Epithelial cell of esophagus (primary cell): ENCODE measurements at regions not wholly inside any gene's neighbourhood (a gene's known extent, or its start where the extent isn't known, plus 50 kb on each side); places are given as distances from the start of the nearest gene placed in this dataset.

Source experiments
- DNase-seq: peaks from one replicate; pipeline ENCODE4 v3.0.0; 2010; ENCODE audit warnings: low read depth
- H3K4me3 ChIP-seq: 2 replicates; pipeline ENCODE4 v1.5.1; 2011; ENCODE audit warnings: mild to moderate bottlenecking, low read length, control low read depth
- TF ChIP-seq, protein P1 (sequence below): IDR thresholded peaks from 2 replicates; pipeline ENCODE4 v1.5.1; 2011; ENCODE audit warnings: low read depth, mild to moderate bottlenecking, low read length, control low read depth, inconsistent platforms; ENCODE audit not compliant: insufficient read depth; ENCODE audit errors: missing control alignments

DNA sequence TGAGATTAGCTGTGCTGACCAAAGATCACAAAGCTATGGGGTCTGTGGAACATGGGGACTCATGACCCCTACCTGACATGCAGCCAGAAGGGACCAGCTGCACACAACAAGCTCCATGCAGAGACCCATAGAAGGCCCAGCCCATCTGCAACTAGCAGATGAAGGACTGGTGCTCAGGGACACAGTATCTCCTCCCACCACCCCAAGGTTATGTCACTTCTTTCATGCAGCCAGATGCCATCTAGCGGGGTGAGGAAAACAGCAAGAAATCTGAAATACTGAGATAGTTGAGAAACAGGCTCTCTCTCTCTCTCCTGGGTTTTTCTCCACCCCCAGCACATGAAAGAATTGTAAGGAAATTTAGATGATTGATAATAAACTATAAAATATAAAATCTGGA, 161.3 kb upstream of the DAPK1 start:
- DNase-seq = no peak
- TF ChIP-seq, protein P1, sequence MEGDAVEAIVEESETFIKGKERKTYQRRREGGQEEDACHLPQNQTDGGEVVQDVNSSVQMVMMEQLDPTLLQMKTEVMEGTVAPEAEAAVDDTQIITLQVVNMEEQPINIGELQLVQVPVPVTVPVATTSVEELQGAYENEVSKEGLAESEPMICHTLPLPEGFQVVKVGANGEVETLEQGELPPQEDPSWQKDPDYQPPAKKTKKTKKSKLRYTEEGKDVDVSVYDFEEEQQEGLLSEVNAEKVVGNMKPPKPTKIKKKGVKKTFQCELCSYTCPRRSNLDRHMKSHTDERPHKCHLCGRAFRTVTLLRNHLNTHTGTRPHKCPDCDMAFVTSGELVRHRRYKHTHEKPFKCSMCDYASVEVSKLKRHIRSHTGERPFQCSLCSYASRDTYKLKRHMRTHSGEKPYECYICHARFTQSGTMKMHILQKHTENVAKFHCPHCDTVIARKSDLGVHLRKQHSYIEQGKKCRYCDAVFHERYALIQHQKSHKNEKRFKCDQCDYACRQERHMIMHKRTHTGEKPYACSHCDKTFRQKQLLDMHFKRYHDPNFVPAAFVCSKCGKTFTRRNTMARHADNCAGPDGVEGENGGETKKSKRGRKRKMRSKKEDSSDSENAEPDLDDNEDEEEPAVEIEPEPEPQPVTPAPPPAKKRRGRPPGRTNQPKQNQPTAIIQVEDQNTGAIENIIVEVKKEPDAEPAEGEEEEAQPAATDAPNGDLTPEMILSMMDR = no peak
- H3K4me3 ChIP-seq = no peak overlapping the region

- DNase-seq = peak; percentile 73
- TF ChIP-seq, protein P1 = peak; percentile 65
- H3K4me3 ChIP-seq = no peak overlapping the region
These were observed 160.7 kb upstream of the DAPK1 start for GRCh38 chr9:87336914-87337333.

DNA sequence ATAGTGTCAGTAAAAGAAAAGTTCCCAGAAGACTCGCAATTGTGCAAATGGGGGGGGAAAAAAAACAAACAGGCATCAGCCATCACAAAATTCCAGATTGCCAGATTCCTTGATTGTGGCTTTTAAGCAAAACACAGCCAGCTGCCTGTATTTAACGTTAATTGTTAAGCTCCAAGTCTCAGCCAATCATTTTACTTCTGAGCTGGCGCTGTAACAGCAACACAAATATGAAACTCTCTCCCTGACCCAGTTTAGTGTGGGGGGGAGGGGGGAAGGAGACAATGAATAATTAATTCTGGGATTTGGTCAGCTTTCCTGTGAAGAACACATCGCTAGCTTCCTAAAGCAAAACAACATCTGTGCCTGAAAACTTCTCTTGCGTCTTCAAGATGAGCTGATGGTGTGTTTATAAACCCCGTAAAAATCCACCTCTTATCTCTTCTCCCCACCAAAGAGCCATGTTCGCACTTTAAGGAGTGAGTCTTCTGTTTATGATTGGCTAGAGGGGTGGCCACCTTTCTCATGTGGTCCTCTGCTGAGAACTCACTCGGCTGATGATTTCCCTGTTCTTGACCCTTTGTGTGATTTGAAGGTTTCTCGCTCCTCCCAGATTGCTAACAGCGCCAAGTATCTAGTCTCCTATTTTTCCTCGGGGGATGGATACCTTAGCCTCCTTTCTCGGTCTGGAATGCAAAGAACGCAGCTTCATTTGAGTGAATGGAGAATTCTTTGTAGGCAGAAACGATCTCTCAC, 160.2 kb upstream of the DAPK1 start:
- TF ChIP-seq, protein P1 = no peak
- no peak overlapping the region for H3K4me3 ChIP-seq
- DNase-seq = no peak

- TF ChIP-seq, protein P1 = no peak
- no peak for DNase-seq
- H3K4me3 ChIP-seq = no peak overlapping the region
These were observed 159.3 kb upstream of the DAPK1 start for GRCh38 chr9:87338088-87338989.

- no peak for DNase-seq
- H3K4me3 ChIP-seq = no peak overlapping the region
- TF ChIP-seq, protein P1 = no peak
These were observed 157.3 kb upstream of the DAPK1 start for GRCh38 chr9:87340391-87340790.

GRCh38 chr9:87342743-87343142, 154.9 kb upstream of the DAPK1 start:
- TF ChIP-seq, protein P1 = no peak
- DNase-seq = no peak
- H3K4me3 ChIP-seq = no peak overlapping the region
